Neural cell (in vitro differentiated cells): ENCODE measurements at regions not wholly inside any gene's neighbourhood (a gene's known extent, or its start where the extent isn't known, plus 50 kb on each side); places are given as distances from the start of the nearest gene placed in this dataset.

Source experiments
- H2AFZ ChIP-seq: fragments of 200-600, 300-800 bp; sonication (generic), shearing (Covaris generic); 2 replicates; pipeline ENCODE4 v1.6.0; 2014; ENCODE audit warnings: low read depth, mild to moderate bottlenecking, antibody characterized with exemption, low read length, moderate library complexity
- H3F3A ChIP-seq: fragments of 200-600 bp; shearing (Covaris generic); 2 replicates; pipeline ENCODE4 v1.6.1; 2016; ENCODE audit warnings: mild to moderate bottlenecking, moderate library complexity, mixed read lengths, antibody characterized with exemption, low read length; ENCODE audit not compliant: insufficient read depth, poor library complexity, severe bottlenecking
- H3K27ac ChIP-seq: fragments of 200-600, 300-800 bp; sonication (generic), shearing (Covaris generic); 2 replicates; pipeline ENCODE4 v1.5.1; 2014; ENCODE audit warnings: mild to moderate bottlenecking, low read length, moderate library complexity
- H3K27me3 ChIP-seq: fragments of 300-800, 200-600 bp; sonication (generic), shearing (Covaris generic); 2 replicates; pipeline ENCODE4 v1.6.0; 2014; ENCODE audit warnings: mild to moderate bottlenecking, low read depth, low read length, moderate library complexity; ENCODE audit not compliant: insufficient read depth
- H3K36me3 ChIP-seq: fragments of 300-800, 200-600 bp; sonication (generic), shearing (Covaris generic); 2 replicates; pipeline ENCODE4 v1.5.1; 2014; ENCODE audit warnings: mild to moderate bottlenecking, antibody characterized with exemption, low read length, moderate library complexity; ENCODE audit not compliant: insufficient read depth
- H3K4me2 ChIP-seq: fragments of 300-800, 200-600 bp; sonication (generic), shearing (Covaris generic); 2 replicates; pipeline ENCODE4 v1.6.0; 2014; ENCODE audit warnings: mild to moderate bottlenecking, low read length
- H3K4me3 ChIP-seq: fragments of 300-800, 200-600 bp; sonication (generic), shearing (Covaris generic); 2 replicates; pipeline ENCODE4 v1.5.1; 2014; ENCODE audit warnings: mild to moderate bottlenecking, low read length, moderate library complexity
- H3K79me2 ChIP-seq: fragments of 200-600 bp; shearing (Covaris generic); replicated peaks from 2 replicates; pipeline ENCODE4 v1.6.0; 2014; ENCODE audit warnings: mild to moderate bottlenecking, low read length, moderate library complexity; ENCODE audit not compliant: insufficient read depth
- H3K9ac ChIP-seq: fragments of 300-800, 200-600 bp; sonication (generic), shearing (Covaris generic); 2 replicates; pipeline ENCODE4 v1.6.1; 2016; ENCODE audit warnings: mild to moderate bottlenecking, low read length, mixed read lengths
- H3K9me2 ChIP-seq: fragments of 200-600 bp; shearing (Covaris generic); 2 replicates; pipeline ENCODE4 v1.6.1; 2016; ENCODE audit warnings: mild to moderate bottlenecking, low read length, mixed read lengths; ENCODE audit not compliant: insufficient read depth
- H3K9me3 ChIP-seq: fragments of 200-600, 300-800 bp; sonication (generic), shearing (Covaris generic); 2 replicates; pipeline ENCODE4 v1.6.1; 2016; ENCODE audit warnings: mild to moderate bottlenecking, mixed run types, low read length, moderate library complexity, mixed read lengths
- H4K20me1 ChIP-seq: fragments of 200-600 bp; shearing (Covaris generic); 2 replicates; pipeline ENCODE4 v1.6.1; 2016; ENCODE audit warnings: mild to moderate bottlenecking, mixed run types; ENCODE audit not compliant: insufficient read depth
- EP300 ChIP-seq: fragments of 450-650 bp; conservative IDR thresholded peaks from 2 replicates; pipeline ENCODE4 v1.6.1; 2014; ENCODE audit warnings: antibody characterized with exemption, mild to moderate bottlenecking, moderate library complexity; ENCODE audit not compliant: poor library complexity, severe bottlenecking
- EZH2 ChIP-seq: fragments of 200-600, 300-800 bp; shearing (Covaris generic), sonication (generic); IDR thresholded peaks from 2 replicates; pipeline ENCODE4 v1.6.1; 2014; ENCODE audit warnings: antibody characterized with exemption, low read length, borderline replicate concordance, mild to moderate bottlenecking; ENCODE audit not compliant: insufficient read depth, poor library complexity, severe bottlenecking
- MXI1 ChIP-seq: fragments of 450-650 bp; conservative IDR thresholded peaks from 2 replicates; pipeline ENCODE4 v1.6.1; 2014; ENCODE audit warnings: antibody characterized with exemption, mild to moderate bottlenecking; ENCODE audit not compliant: poor library complexity, severe bottlenecking
- POLR2AphosphoS5 ChIP-seq: IDR thresholded peaks from 2 replicates; pipeline ENCODE4 v1.6.1; 2012
- RAD21 ChIP-seq: fragments of 450-650 bp; conservative IDR thresholded peaks from 2 replicates; pipeline ENCODE4 v1.6.1; 2014; ENCODE audit warnings: antibody characterized with exemption, mild to moderate bottlenecking, moderate library complexity
- REST ChIP-seq: IDR thresholded peaks from 2 replicates; pipeline ENCODE4 v1.6.1; 2012; ENCODE audit warnings: borderline replicate concordance
- SMC3 ChIP-seq: fragments of 450-650 bp; conservative IDR thresholded peaks from 2 replicates; pipeline ENCODE4 v1.6.1; 2014; ENCODE audit warnings: antibody characterized with exemption, mild to moderate bottlenecking, moderate library complexity; ENCODE audit not compliant: poor library complexity
- TAF1 ChIP-seq: IDR thresholded peaks from 2 replicates; pipeline ENCODE4 v1.6.1; 2012; ENCODE audit warnings: low read depth
- TF ChIP-seq, protein P1 (sequence below): fragments of 450-650 bp; IDR thresholded peaks from 2 replicates; pipeline ENCODE4 v1.5.1; 2014; ENCODE audit warnings: antibody characterized with exemption, mild to moderate bottlenecking, moderate library complexity; ENCODE audit not compliant: poor library complexity, severe bottlenecking

DNA sequence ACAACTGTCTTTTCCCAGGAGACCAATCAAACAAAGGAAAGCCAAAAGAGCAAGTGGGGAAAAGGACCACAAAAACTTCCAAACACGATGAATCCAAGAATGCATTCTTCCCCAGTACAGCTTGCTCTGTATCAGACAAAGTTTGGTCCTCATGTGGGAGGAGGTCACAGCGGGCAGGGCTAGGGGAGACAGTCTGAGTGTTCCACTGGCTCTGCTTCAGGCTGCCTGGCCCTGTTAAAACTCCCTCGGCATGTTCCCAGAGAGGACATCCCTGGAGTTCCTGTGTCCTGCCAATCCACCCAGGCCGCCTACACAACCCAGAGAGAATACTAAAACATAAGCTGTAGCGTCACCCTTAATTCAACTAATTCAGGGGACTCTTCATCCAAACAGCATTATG, 415.1 kb upstream of the DYNLRB2 start:
- Histone ChIP-seq H3K79me2 (no peaks in the 10 kb centered on the region), H3K36me3 (no peaks in the 10 kb centered on the region), H3K27me3 (no peaks in the 10 kb centered on the region), H3K9ac (no peak overlapping the region), H3F3A (no peaks in the 10 kb centered on the region), H3K4me3 (no peak overlapping the region), H2AFZ (no peak overlapping the region), H4K20me1 (no peaks in the 10 kb centered on the region), H3K27ac (no peak overlapping the region), H3K9me3 (no peaks in the 10 kb centered on the region), H3K4me2 (no peak overlapping the region), H3K9me2 (no peaks in the 10 kb centered on the region)
- TF ChIP-seq MXI1 (no peak), RAD21 (no peak), EP300 (no peak), POLR2AphosphoS5 (no peak), SMC3 (no peak), TAF1 (no peak), REST (no peak), EZH2 (no peak)
- TF ChIP-seq, protein P1, sequence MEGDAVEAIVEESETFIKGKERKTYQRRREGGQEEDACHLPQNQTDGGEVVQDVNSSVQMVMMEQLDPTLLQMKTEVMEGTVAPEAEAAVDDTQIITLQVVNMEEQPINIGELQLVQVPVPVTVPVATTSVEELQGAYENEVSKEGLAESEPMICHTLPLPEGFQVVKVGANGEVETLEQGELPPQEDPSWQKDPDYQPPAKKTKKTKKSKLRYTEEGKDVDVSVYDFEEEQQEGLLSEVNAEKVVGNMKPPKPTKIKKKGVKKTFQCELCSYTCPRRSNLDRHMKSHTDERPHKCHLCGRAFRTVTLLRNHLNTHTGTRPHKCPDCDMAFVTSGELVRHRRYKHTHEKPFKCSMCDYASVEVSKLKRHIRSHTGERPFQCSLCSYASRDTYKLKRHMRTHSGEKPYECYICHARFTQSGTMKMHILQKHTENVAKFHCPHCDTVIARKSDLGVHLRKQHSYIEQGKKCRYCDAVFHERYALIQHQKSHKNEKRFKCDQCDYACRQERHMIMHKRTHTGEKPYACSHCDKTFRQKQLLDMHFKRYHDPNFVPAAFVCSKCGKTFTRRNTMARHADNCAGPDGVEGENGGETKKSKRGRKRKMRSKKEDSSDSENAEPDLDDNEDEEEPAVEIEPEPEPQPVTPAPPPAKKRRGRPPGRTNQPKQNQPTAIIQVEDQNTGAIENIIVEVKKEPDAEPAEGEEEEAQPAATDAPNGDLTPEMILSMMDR = no peak

DNA sequence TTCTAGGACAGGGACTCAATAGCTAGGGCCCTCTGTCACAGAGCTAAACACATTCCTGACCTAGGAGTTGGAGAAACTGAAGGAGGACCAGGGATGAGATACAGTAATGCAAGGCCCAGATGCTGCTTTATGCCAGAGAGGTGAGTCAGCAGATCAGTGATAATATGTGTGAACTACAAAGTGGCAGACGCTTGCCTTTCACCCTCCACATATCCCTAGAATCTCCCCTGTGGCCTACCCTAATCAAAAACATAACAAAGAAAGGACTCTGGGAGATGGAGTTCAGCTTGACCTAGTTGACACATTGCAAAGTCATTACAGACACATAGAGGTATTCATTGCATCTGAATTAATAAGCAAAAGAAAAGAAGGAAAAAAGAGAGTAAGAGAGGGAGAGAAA, 417.6 kb upstream of the DYNLRB2 start:
- Histone ChIP-seq H3K27me3 (no peaks in the 10 kb centered on the region), H3F3A (no peaks in the 10 kb centered on the region), H3K9me2 (no peaks in the 10 kb centered on the region), H3K4me2 (no peak overlapping the region), H4K20me1 (no peaks in the 10 kb centered on the region), H3K4me3 (no peak overlapping the region), H3K36me3 (no peaks in the 10 kb centered on the region), H3K9ac (no peak overlapping the region), H3K27ac (no peak overlapping the region), H3K79me2 (no peaks in the 10 kb centered on the region), H2AFZ (no peak overlapping the region), H3K9me3 (no peaks in the 10 kb centered on the region)
- TF ChIP-seq SMC3 (no peak), MXI1 (no peak), EP300 (no peak), TAF1 (no peak)

DNA sequence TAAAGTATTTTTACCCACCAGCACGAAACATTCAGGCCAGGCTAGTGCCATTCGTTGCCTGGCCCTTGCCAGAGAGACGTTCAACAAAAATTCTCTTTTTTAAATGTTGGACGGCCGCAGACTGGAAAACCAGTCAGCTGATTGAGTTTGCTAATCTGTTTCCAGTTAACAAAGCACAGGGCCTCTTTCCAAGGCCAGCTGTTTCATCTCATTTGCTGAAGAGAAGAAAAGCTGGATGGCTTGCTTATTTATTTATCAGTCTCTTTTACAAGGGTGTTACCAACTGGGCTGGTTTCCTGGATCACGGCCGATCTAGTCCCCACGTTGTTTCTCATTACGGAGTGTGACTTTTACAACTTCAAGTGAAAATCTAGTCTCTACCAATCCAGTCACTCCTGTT, 418.7 kb upstream of the DYNLRB2 start:
- Histone ChIP-seq H3K9ac (no peak overlapping the region), H3F3A (no peaks in the 10 kb centered on the region), H3K9me2 (no peaks in the 10 kb centered on the region), H4K20me1 (no peaks in the 10 kb centered on the region), H3K27ac (no peak overlapping the region), H3K4me3 (no peak overlapping the region), H3K27me3 (no peaks in the 10 kb centered on the region), H3K9me3 (no peaks in the 10 kb centered on the region), H2AFZ (no peak overlapping the region), H3K4me2 (no peak overlapping the region), H3K36me3 (no peaks in the 10 kb centered on the region), H3K79me2 (no peaks in the 10 kb centered on the region)
- TF ChIP-seq SMC3 = no peak
- TF ChIP-seq RAD21 = no peak
- TF ChIP-seq MXI1 = no peak
- no peak for TF ChIP-seq EZH2
- no peak for TF ChIP-seq POLR2AphosphoS5
- TF ChIP-seq EP300 = no peak
- TF ChIP-seq, protein P1 = no peak
- no peak for TF ChIP-seq REST
- no peak for TF ChIP-seq TAF1
